Type B pancreatic cell (in vitro differentiated cells): ENCODE measurements at regions not wholly inside any gene's neighbourhood (a gene's known extent, or its start where the extent isn't known, plus 50 kb on each side); places are given as distances from the start of the nearest gene placed in this dataset.

Source experiments
- DNase-seq: peaks from one replicate; pipeline ENCODE4 v3.0.0; 2021; ENCODE audit warnings: mixed read lengths; ENCODE audit not compliant: unreplicated experiment; ENCODE audit errors: extremely low spot score
- H3K27ac Mint-ChIP-seq: 2 replicates; pipeline ENCODE4 v1.8.0; 2021; ENCODE audit warnings: mild to moderate bottlenecking, mixed read lengths
- H3K27me3 Mint-ChIP-seq: 2 replicates; pipeline ENCODE4 v1.8.0; 2021; ENCODE audit warnings: mixed read lengths
- H3K36me3 Mint-ChIP-seq: 2 replicates; pipeline ENCODE4 v1.8.0; 2021; ENCODE audit warnings: mixed read lengths
- H3K4me1 Mint-ChIP-seq: one replicate; pipeline ENCODE4 v1.8.0; 2021; ENCODE audit warnings: mixed read lengths; ENCODE audit not compliant: unreplicated experiment
- H3K4me3 Mint-ChIP-seq: 2 replicates; pipeline ENCODE4 v1.8.0; 2021; ENCODE audit warnings: mild to moderate bottlenecking, mixed read lengths
- H3K9me3 Mint-ChIP-seq: 2 replicates; pipeline ENCODE4 v1.8.0; 2021; ENCODE audit warnings: mixed read lengths
- TF ChIP-seq, protein P1 (sequence below): fragments of 200-600 bp; sonication (generic); conservative IDR thresholded peaks from 2 replicates; pipeline ENCODE4 v1.5.0; 2021; ENCODE audit warnings: antibody characterized with exemption, mild to moderate bottlenecking

DNA sequence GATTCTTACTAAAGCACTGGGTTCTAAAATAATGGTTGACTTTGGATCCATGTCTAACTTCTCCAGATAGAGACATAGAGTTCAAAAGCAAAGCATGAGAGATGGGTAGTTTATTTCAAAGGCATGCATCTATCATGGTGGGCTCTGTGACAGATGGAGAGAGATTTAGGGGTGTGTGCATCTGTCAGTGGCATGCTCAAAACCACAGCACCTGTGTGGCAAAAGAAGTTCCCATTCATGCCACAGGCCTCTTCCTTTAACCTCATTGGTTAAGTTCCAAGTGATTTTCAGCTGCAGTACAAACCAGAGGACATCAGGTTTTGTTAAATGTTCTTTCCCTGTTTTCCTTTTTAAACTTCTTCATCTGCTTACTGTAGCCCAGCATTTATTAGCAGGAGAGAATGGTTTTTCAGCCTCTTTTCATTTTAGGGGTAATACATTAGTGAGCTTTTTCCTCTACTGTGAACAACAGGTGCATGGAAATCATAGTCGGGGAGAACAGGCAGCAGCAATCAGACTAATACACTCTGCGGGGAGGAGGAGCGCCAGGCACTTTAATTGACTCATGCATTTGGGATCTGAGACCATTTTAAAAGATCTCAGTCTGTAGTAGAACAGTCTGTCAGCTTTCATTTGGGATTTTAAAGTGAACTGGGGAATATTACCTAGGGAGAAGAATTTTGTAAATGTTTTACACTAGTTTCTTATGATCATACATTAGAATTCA is 52.4 kb upstream of the UPP2 start:
- DNase-seq: no peak
- no peaks in the 10 kb centered on the region for H3K27me3 Mint-ChIP-seq
- H3K36me3 Mint-ChIP-seq: no peaks in the 10 kb centered on the region
- H3K27ac Mint-ChIP-seq: no peak overlapping the region
- H3K4me1 Mint-ChIP-seq: peaks cover 13% of the 10 kb centered on the region
- H3K9me3 Mint-ChIP-seq: no peaks in the 10 kb centered on the region
- TF ChIP-seq, protein P1, sequence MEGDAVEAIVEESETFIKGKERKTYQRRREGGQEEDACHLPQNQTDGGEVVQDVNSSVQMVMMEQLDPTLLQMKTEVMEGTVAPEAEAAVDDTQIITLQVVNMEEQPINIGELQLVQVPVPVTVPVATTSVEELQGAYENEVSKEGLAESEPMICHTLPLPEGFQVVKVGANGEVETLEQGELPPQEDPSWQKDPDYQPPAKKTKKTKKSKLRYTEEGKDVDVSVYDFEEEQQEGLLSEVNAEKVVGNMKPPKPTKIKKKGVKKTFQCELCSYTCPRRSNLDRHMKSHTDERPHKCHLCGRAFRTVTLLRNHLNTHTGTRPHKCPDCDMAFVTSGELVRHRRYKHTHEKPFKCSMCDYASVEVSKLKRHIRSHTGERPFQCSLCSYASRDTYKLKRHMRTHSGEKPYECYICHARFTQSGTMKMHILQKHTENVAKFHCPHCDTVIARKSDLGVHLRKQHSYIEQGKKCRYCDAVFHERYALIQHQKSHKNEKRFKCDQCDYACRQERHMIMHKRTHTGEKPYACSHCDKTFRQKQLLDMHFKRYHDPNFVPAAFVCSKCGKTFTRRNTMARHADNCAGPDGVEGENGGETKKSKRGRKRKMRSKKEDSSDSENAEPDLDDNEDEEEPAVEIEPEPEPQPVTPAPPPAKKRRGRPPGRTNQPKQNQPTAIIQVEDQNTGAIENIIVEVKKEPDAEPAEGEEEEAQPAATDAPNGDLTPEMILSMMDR: no peak
- no peak overlapping the region for H3K4me3 Mint-ChIP-seq

DNA sequence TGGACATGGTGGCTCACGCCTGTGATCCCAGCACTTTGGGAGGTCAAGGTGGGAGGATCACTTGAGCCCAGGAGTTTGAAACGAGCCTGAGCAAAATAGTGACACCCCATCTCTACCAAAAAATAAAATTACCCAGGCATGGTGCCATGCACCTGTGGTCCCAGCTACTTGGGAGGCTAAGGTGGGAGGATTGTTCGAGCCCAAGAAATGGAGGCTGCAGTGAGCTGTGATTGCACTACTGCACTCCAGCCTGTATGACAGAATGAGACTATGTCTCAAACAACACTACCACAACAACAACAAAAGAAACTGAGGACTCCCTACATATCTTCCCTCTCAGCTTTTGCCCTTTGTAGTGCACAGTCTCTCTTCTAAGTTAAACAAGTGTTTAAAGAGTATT is 53.3 kb upstream of the UPP2 start:
- no peak overlapping the region for H3K27ac Mint-ChIP-seq
- no peak for DNase-seq
- TF ChIP-seq, protein P1: no peak

DNA sequence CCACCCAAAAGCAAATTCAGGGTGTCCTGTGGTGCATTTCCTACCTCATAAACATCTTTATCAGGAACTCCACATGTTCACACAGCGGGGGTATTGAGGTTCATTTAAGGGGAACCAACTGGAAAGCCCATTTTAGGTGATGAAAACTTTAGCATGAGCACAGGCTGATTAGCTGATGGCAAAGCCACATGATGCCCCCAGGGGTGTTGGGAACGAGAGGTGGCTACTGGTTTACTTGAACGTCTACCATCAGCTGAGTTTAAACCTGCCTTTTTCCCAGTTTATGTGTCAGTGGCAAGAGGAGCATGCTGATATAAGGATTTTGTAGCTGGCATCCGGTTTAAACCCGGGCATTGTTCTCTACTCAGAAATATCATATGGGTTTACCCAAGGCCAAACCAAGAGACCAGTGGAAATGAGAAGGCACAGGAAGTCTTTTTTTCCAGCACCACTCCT is 54.5 kb upstream of the UPP2 start:
- H3K9me3 Mint-ChIP-seq: no peaks in the 10 kb centered on the region
- H3K4me1 Mint-ChIP-seq: peaks cover 28% of the 10 kb centered on the region
- TF ChIP-seq, protein P1: no peak
- DNase-seq: no peak
- H3K36me3 Mint-ChIP-seq: no peaks in the 10 kb centered on the region
- no peak overlapping the region for H3K27ac Mint-ChIP-seq
- no peaks in the 10 kb centered on the region for H3K27me3 Mint-ChIP-seq
- H3K4me3 Mint-ChIP-seq: no peak overlapping the region

More for the DNA sequence above, 53.3 kb upstream of the UPP2 start:
- Mint-ChIP-seq H3K9me3 (no peaks in the 10 kb centered on the region), H3K36me3 (no peaks in the 10 kb centered on the region), H3K27me3 (no peaks in the 10 kb centered on the region), H3K4me3 (no peak overlapping the region), H3K4me1 (peaks cover 19% of the 10 kb centered on the region)

DNA sequence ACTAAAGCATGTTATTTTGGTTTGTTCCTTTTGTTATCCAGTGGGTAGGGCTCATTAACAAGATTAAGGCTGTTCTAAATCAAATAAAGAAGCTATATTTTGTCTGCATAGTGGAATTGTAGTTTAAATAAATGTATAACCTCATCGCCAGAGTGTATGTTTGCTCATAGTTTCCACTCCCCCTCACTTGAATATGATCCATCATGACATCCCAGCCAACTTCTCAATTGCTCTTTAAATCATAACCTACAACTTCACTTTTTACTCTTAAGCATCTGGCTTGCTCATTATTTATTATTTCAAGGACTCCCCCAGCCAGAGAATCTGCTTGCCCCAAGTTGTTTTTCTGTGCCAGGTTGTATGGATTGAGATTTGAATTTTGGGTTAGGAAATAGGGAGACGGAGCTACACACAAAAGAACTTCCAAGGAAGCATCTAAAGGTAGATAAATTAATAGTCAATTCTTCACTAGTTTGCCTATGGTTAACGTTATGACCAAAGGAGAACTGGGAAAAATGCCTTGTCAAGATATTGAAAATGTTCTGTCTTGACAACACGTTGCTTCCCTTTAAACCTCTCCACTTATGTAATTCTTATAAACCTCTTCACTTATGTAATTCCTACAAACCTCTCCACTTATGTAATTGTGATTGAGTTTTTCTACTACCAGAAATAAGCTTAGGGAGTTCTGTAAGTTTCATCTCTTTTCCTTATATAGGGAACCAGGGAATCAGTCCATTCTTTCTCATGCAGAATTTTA is 55.4 kb upstream of the UPP2 start:
- peaks cover 30% of the 10 kb centered on the region for H3K4me1 Mint-ChIP-seq
- TF ChIP-seq, protein P1: no peak
- H3K27ac Mint-ChIP-seq: no peak overlapping the region

DNA sequence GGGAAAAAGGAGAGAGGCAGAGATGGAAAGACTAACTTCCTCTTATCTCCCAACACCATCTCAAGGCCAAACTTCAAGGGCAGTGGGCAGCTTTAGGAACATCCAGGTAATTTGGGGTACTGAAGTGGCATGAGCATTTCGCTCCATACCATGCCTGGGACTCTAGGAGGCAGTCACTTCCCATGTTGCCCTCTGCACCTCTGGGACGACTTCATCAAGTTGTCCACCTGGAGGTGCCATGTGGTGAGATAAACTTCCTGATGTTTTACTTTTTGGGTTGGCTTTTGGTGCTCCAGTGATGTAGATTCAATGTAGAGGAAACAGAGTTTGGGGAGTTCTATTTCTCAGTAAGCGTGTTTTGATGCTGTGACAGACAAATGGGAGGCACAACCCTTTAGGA is 56.3 kb upstream of the UPP2 start:
- H3K4me1 Mint-ChIP-seq: peaks cover 30% of the 10 kb centered on the region
- DNase-seq: no peak

More for the DNA sequence above, 55.4 kb upstream of the UPP2 start:
- Mint-ChIP-seq H3K4me3 (no peak overlapping the region), H3K36me3 (no peaks in the 10 kb centered on the region), H3K27me3 (no peaks in the 10 kb centered on the region), H3K9me3 (no peaks in the 10 kb centered on the region)
- no peak for DNase-seq

More for the DNA sequence above, 56.3 kb upstream of the UPP2 start:
- no peak overlapping the region for H3K27ac Mint-ChIP-seq
- no peaks in the 10 kb centered on the region for H3K9me3 Mint-ChIP-seq
- TF ChIP-seq, protein P1: no peak
- H3K36me3 Mint-ChIP-seq: no peaks in the 10 kb centered on the region
- H3K4me3 Mint-ChIP-seq: no peak overlapping the region
- no peaks in the 10 kb centered on the region for H3K27me3 Mint-ChIP-seq
